CD4-positive, alpha-beta T cell (primary cell): ENCODE measurements at regions not wholly inside any gene's neighbourhood (a gene's known extent, or its start where the extent isn't known, plus 50 kb on each side); places are given as distances from the start of the nearest gene placed in this dataset.

Experiments used
- ATAC-seq: fragments of 200-7000 bp; cut with Tn5 transposase; one replicate; pipeline ENCODE4 v1.10.0; 2022; ENCODE audit warnings: mild to moderate bottlenecking; ENCODE audit not compliant: poor library complexity
- CTCF ChIA-PET: fragments of 350-600 bp; sonication (Branson Sonifier 250); formaldehyde crosslinking; loops from one replicate; lab custom pipeline; 2021; ENCODE audit warnings: antibody characterized with exemption, inconsistent platforms; lab: Charles Lee
- POLR2A ChIA-PET: fragments of 350-600 bp; sonication (Branson Sonifier 250); formaldehyde crosslinking; loops from one replicate; lab custom pipeline; 2021; ENCODE audit warnings: antibody characterized with exemption, inconsistent platforms; lab: Charles Lee
- DNase-seq, 14 experiments: peaks; one replicate each; pipeline ENCODE4 v3.0.0-alpha.2; 2013 to 2020; ENCODE audit warnings: mixed read lengths in 2 of 14
- H3K27ac ChIP-seq, 2 donors: one replicate each; pipeline versions ENCODE4 v1.5.1 to v1.7.0; 2013; ENCODE audit warnings: low read length in 2 of 2, low read depth in 1 of 2, mild to moderate bottlenecking in 1 of 2
- H3K27me3 ChIP-seq, 2 experiments: 1 replicate in 1 of 2; 2 replicates in 1 of 2; pipeline versions ENCODE4 v1.6.1 to v1.7.0; 2013; ENCODE audit warnings: low read length in 2 of 2, control low read depth in 1 of 2, mild to moderate bottlenecking in 1 of 2, moderate library complexity in 1 of 2; ENCODE audit not compliant: insufficient read depth in 2 of 2, control insufficient read depth in 1 of 2
- H3K36me3 ChIP-seq: one replicate; pipeline ENCODE4 v1.6.1; 2013; ENCODE audit warnings: low read length, control low read depth; ENCODE audit not compliant: insufficient read depth
- H3K4me1 ChIP-seq: one replicate; pipeline ENCODE4 v1.6.1; 2013; ENCODE audit warnings: low read length, control low read depth; ENCODE audit not compliant: insufficient read depth
- H3K4me3 ChIP-seq: one replicate; pipeline ENCODE4 v1.5.1; 2013; ENCODE audit warnings: mild to moderate bottlenecking, low read length, moderate library complexity
- H3K9me3 ChIP-seq, 2 experiments: 1 replicate in 1 of 2; 2 replicates in 1 of 2; pipeline versions ENCODE4 v1.6.1 to v1.7.0; 2013; ENCODE audit warnings: low read length in 2 of 2, mild to moderate bottlenecking in 2 of 2, control low read depth in 1 of 2, moderate library complexity in 1 of 2; ENCODE audit not compliant: control insufficient read depth in 1 of 2, insufficient read depth in 1 of 2
- H3K27ac Mint-ChIP-seq: one replicate; pipeline ENCODE4 v1.8.0; 2020; ENCODE audit warnings: mixed read lengths
- H3K27me3 Mint-ChIP-seq: one replicate; pipeline ENCODE4 v1.8.0; 2021; ENCODE audit warnings: mixed read lengths
- H3K36me3 Mint-ChIP-seq: one replicate; pipeline ENCODE4 v1.8.0; 2021; ENCODE audit warnings: low read depth, mixed read lengths
- H3K4me1 Mint-ChIP-seq: one replicate; pipeline ENCODE4 v1.8.0; 2021; ENCODE audit warnings: low read depth, mixed read lengths
- H3K4me3 Mint-ChIP-seq: one replicate; pipeline ENCODE4 v1.8.0; 2020; ENCODE audit warnings: mild to moderate bottlenecking, mixed read lengths
- H3K9me3 Mint-ChIP-seq: one replicate; pipeline ENCODE4 v1.8.0; 2020; ENCODE audit warnings: mixed read lengths
- CTCF ChIP-seq: fragments of 200-600 bp; IDR thresholded peaks from one replicate; pipeline ENCODE4 v1.8.0; 2022; ENCODE audit warnings: antibody characterized with exemption, mild to moderate bottlenecking
- intact Hi-C, 2 experiments: fragments of 100-400 bp; cut with DNase I in 1 of 2; cut with micrococcal nuclease in 1 of 2; formaldehyde crosslinking; loops; one replicate each; pipeline versions ENCODE4 v1.15.1 to v1.9.0; 2023 to 2025; cut with DNase I, micrococcal nuclease

DNA sequence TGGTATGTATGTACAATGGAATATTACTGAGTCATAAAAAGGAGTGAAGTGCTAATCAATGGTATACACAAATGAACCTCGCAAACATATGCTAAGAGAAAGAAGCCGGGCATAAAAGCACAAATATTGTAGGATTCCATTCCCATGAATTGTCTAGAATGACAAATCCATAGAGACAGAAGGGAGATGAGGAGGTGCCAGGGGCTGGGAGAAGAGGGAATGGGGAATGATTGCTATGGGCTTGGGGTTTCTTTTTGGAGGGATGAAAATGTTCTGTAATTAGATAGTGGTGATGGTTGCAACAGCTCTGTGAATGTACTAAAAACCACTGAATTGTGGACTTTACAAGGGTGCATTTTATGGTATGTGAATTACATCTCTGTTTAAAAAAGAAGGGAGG lies 73.5 kb downstream of the GLI2 start:
- peaks cover 6% of the 10 kb centered on the region for H3K27me3 Mint-ChIP-seq
- H3K4me3 ChIP-seq: no peak overlapping the region
- no peak overlapping the region for H3K27ac Mint-ChIP-seq
- H3K27ac ChIP-seq: no peak overlapping the region
- no peak for TF ChIP-seq CTCF
- H3K9me3 Mint-ChIP-seq: no peaks in the 10 kb centered on the region
- no peak for DNase-seq
- CTCF ChIA-PET: no interaction called here
- H3K4me1 ChIP-seq: no peaks in the 10 kb centered on the region
- POLR2A ChIA-PET: no interaction called here
- intact Hi-C loops: no loop called here
- H3K4me1 Mint-ChIP-seq: no peaks in the 10 kb centered on the region
- no peak overlapping the region for H3K4me3 Mint-ChIP-seq
- no peaks in the 10 kb centered on the region for H3K27me3 ChIP-seq
- H3K36me3 Mint-ChIP-seq: no peaks in the 10 kb centered on the region
- H3K36me3 ChIP-seq: no peaks in the 10 kb centered on the region
- H3K9me3 ChIP-seq: peaks cover 0 to 22% of the 10 kb centered on the region in 2 experiments
- ATAC-seq: no peak

GRCh38 chr2:120809609-120810440 lies 74.2 kb downstream of the GLI2 start:
- H3K36me3 Mint-ChIP-seq: no peaks in the 10 kb centered on the region
- H3K36me3 ChIP-seq: no peaks in the 10 kb centered on the region
- peaks cover 6% of the 10 kb centered on the region for H3K27me3 Mint-ChIP-seq
- H3K4me1 ChIP-seq: no peaks in the 10 kb centered on the region
- ATAC-seq (no peak), DNase-seq (no peak)
- H3K4me3 ChIP-seq: no peak overlapping the region
- no peaks in the 10 kb centered on the region for H3K9me3 Mint-ChIP-seq
- H3K27me3 ChIP-seq: no peaks in the 10 kb centered on the region
- no peak overlapping the region for H3K4me3 Mint-ChIP-seq
- intact Hi-C loops: no loop called here
- H3K4me1 Mint-ChIP-seq: no peaks in the 10 kb centered on the region
- no peak overlapping the region for H3K27ac ChIP-seq
- CTCF ChIA-PET: no interaction called here
- no peak for TF ChIP-seq CTCF
- POLR2A ChIA-PET: no interaction called here
- no peak overlapping the region for H3K27ac Mint-ChIP-seq
- H3K9me3 ChIP-seq: peaks cover 0 to 22% of the 10 kb centered on the region in 2 experiments

- ATAC-seq (no peak), DNase-seq (no peak)
- no peak for TF ChIP-seq CTCF
- Mint-ChIP-seq H3K9me3 (no peaks in the 10 kb centered on the region), H3K27ac (no peak overlapping the region), H3K4me3 (no peak overlapping the region), H3K36me3 (no peaks in the 10 kb centered on the region), H3K4me1 (no peaks in the 10 kb centered on the region), H3K27me3 (peaks cover 6% of the 10 kb centered on the region)
- no peak overlapping the region for H3K27ac ChIP-seq
- ChIA-PET CTCF (no interaction called here), POLR2A (no interaction called here)
- no peaks in the 10 kb centered on the region for H3K27me3 ChIP-seq
- H3K4me1 ChIP-seq: no peaks in the 10 kb centered on the region
- H3K4me3 ChIP-seq: no peak overlapping the region
- peaks cover 0 to 22% of the 10 kb centered on the region in 2 experiments for H3K9me3 ChIP-seq
- intact Hi-C loops: no loop called here
- H3K36me3 ChIP-seq: no peaks in the 10 kb centered on the region
Measured at GRCh38 chr2:120810639-120811038, 75.0 kb downstream of the GLI2 start.
